Neural progenitor cell (in vitro differentiated cells): ENCODE measurements at regions not wholly inside any gene's neighbourhood (a gene's known extent, or its start where the extent isn't known, plus 50 kb on each side); places are given as distances from the start of the nearest gene placed in this dataset.

Source experiments
- CTCF ChIP-seq: fragments of 200-600 bp; sonication (generic); IDR thresholded peaks from 2 replicates; pipeline ENCODE4 v1.5.1; 2017; ENCODE audit warnings: antibody characterized with exemption, mild to moderate bottlenecking
- EZH2 ChIP-seq: fragments of 200-600 bp; sonication (generic); IDR thresholded peaks from 2 replicates; pipeline ENCODE4 v1.6.1; 2017; ENCODE audit warnings: antibody characterized with exemption, mild to moderate bottlenecking, moderate library complexity
- EZH2phosphoT487 ChIP-seq: fragments of 200-600 bp; sonication (generic); IDR thresholded peaks from 2 replicates; pipeline ENCODE4 v1.6.1; 2017; ENCODE audit warnings: antibody characterized with exemption

GRCh38 chr4:107548211-107548905 lies 171.7 kb downstream of the PAPSS1 start:
- no peak for TF ChIP-seq CTCF
- no peak for TF ChIP-seq EZH2
- no peak for TF ChIP-seq EZH2phosphoT487
